ENCODE measurements at regions not wholly inside any gene's neighbourhood (a gene's known extent, or its start where the extent isn't known, plus 50 kb on each side); places are given as distances from the start of the nearest gene placed in this dataset.

- no peak for TF ChIP-seq PRDM10 (IDR thresholded peaks at IDR 0.05; ENCODE audit: partially characterized antibody)
- no peak for TF ChIP-seq NFXL1 (CRISPR knock-in tag; IDR thresholded peaks at IDR 0.05)
- TF ChIP-seq DEAF1 (CRISPR knock-in tag; IDR thresholded peaks at IDR 0.05): no peak
- no peak for TF ChIP-seq ZKSCAN8 (CRISPR knock-in tag; IDR thresholded peaks at IDR 0.05)
- TF ChIP-seq GABPB1 (CRISPR knock-in tag; IDR thresholded peaks at IDR 0.05): no peak
- TF ChIP-seq POU5F1 (IDR thresholded peaks at IDR 0.05; ENCODE audit: borderline replicate concordance, low read depth, low read length, partially characterized antibody): no peak
- no peak for TF ChIP-seq L3MBTL2 (IDR thresholded peaks at IDR 0.05)
- no peak for TF ChIP-seq KLF6 (CRISPR knock-in tag; IDR thresholded peaks at IDR 0.05; ENCODE audit: borderline replicate concordance)
- no peak for TF ChIP-seq ZBTB8A (IDR thresholded peaks at IDR 0.05; ENCODE audit: partially characterized antibody)
- TF ChIP-seq SOX6 (IDR thresholded peaks at IDR 0.05): no peak
- no peak for TF ChIP-seq RAD21 (CRISPR knock-in tag; conservative IDR thresholded peaks at IDR 0.05 in 1 of 2, IDR thresholded peaks at IDR 0.05 in 1 of 2)
- no peak for TF ChIP-seq POLR2AphosphoS2 (IDR thresholded peaks at IDR 0.05; ENCODE audit: low read length)
Observed at GRCh38 chr5:87674235-87674634, 261.5 kb upstream of the CCNH start (continued).

Data from K562 (cell line).